GM20000 (cell line): ENCODE measurements at regions not wholly inside any gene's neighbourhood (a gene's known extent, or its start where the extent isn't known, plus 50 kb on each side); places are given as distances from the start of the nearest gene placed in this dataset.
"Not testable (repeated sequence)": the region's sequence is repeated elsewhere in the genome, so short reads cannot be mapped to it uniquely, and the experiment has no call there.

Source experiments
- DNase-seq: peaks from one replicate; pipeline ENCODE4 v3.0.0; 2012; ENCODE audit warnings: low spot score
- TF ChIP-seq, protein P1 (sequence below): IDR thresholded peaks from 2 replicates; pipeline ENCODE4 v1.5.1; 2012; ENCODE audit warnings: mild to moderate bottlenecking, control low read depth; ENCODE audit errors: extremely low read depth, missing control alignments

DNA sequence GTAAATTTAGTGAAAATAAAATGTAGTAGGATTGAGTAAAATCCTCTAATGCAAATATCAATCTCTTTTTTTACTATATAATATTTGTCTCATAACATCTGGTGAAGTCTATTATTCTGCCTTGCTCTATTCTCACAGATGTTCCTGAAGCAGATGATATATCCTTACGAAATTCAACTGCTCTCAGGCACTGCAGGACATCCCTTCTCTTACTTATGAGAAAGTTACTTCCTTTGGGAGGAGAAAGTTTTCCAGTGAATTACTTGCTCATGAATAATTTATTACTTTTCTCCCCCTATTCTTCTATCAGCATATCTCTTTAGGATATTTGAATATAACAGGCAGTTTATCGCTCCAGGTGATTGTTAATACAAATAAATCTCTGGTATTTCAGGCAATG, 75.6 kb upstream of the AGA start:
- TF ChIP-seq, protein P1, sequence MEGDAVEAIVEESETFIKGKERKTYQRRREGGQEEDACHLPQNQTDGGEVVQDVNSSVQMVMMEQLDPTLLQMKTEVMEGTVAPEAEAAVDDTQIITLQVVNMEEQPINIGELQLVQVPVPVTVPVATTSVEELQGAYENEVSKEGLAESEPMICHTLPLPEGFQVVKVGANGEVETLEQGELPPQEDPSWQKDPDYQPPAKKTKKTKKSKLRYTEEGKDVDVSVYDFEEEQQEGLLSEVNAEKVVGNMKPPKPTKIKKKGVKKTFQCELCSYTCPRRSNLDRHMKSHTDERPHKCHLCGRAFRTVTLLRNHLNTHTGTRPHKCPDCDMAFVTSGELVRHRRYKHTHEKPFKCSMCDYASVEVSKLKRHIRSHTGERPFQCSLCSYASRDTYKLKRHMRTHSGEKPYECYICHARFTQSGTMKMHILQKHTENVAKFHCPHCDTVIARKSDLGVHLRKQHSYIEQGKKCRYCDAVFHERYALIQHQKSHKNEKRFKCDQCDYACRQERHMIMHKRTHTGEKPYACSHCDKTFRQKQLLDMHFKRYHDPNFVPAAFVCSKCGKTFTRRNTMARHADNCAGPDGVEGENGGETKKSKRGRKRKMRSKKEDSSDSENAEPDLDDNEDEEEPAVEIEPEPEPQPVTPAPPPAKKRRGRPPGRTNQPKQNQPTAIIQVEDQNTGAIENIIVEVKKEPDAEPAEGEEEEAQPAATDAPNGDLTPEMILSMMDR, result no peak
- DNase-seq, result no peak

DNA sequence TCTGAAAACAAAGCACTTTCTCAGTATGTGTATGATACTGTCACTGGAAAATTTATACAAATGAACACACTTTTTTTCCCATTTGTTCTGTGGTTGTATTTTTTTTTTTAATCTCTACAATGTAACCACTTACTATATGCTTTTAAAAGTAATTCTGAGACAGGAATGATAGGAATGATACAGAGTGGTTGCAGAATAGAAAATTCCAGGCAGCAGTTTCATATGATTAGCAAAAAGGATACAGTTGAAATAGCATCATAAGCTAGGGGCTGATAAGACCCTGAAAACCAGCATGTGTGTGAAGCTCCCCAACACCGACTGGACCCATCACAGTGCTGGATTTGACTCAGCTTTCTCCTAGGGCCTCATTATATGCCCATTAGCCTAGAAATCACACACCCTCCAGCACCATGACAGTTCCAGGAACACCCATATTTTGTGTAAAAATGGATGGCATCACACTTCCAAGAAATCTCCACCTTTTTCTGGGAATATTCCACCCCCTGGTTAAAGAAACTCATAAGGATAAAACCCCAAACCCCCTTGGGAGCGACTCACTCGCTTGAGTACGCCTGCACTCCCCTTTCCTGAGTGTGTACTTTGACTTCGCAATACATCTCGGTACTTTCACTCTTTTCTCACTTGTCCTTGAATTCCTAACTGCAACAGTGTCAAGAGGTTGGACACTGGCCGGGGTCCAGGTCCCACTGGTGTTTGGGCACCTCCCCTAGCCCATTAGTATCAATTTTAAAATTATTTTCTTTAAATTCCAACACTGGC, 77.4 kb upstream of the AGA start:
- TF ChIP-seq, protein P1, result no peak
- DNase-seq, result no peak

DNA sequence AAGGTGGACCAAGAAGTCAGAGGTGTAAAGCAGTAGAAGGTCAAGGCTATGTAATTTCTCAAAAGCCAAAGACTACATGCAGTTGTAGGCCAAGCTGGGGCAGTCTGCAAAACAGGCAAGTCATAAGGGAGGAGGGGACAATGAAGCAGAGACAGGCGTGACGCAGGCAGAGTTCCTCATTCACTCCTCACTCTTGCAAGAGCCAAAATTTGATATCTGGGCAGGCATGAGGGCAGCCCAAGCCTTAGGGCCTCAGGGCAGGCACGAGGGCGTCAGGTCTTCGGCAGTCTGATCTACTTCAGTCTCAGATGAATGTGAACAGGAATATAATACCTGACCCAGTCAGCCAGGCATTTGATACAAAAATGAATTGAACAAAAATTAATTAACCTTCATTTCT, 86.4 kb upstream of the AGA start:
- TF ChIP-seq, protein P1, result no peak
- DNase-seq, result no peak

DNA sequence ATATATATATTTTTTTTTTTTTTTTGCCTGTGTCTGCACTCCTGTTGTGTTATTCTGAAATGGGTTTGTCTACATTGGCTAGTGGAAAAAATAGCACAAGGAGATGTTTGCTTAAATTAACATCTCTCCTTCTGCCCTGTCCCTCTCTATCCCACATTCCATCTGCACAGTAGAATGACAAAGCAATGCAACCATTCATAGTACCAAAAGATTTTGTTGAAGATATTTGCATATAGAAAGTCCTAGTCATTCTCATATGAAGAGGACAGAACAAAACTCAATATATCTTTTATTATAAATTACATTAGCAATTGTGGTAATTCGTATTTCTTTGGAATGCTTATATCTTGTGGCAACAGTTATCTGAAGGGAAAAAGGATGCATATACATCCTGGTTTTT, 88.3 kb upstream of the AGA start:
- TF ChIP-seq, protein P1, result no peak
- DNase-seq, result no peak

DNA sequence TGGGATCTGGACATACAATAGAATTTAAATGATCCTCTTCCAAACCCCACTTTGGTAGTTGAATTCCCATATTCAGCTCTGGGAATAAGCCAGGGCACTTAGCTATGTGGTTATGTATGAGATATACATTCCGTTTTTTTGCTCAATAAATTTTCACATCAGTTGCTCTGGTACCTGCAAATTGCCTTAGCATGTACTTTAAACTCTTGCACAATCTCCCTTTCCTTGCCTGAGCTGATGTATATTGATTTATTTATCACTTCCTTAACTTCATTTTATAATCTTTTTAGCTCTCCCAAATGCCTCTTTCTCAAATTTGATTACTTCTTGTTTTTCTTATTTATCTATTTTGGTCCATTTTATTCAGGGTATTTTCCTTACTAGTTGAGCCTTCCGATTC, 90.1 kb upstream of the AGA start:
- TF ChIP-seq, protein P1, result no peak
- no peak for DNase-seq

DNA sequence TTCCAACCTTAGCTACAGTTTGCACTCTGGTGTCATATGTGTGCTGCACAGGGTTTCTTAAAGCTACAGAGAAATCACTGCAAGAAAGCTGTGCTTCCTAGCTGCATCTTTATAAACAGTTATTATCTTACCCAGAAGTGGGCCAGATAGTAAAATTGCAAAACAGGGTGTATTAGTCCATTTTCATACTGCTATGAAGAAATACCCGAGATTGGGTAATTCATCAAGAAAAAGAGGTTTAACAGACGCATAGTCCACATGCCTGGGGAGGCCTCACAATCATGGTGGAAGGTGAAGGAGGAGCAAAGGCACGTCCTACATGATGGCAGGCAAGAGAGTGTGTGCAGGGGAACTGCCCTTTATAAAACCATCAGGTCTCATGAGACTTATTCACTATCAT, 92.6 kb upstream of the AGA start:
- DNase-seq, result not testable (repeated sequence)

DNA sequence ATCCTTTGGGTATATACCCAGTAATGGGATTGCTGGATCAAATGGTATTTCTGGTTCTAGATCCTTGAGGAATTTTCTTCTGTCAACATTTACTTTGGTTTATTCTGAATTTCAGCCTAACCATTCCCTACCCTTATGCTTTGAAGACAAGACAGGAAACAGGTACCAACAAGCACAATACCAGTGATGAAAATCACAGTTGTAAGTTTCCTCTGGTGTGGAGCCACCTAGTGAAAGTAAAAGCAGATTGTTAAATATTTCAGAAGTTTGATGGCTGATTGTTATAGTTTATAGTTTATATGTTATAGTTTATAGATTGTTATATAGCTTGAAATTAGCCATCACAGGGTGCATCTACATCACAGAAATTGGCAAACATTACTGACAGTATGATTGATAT, 104.5 kb upstream of the AGA start:
- DNase-seq, result no peak
- TF ChIP-seq, protein P1, result no peak

DNA sequence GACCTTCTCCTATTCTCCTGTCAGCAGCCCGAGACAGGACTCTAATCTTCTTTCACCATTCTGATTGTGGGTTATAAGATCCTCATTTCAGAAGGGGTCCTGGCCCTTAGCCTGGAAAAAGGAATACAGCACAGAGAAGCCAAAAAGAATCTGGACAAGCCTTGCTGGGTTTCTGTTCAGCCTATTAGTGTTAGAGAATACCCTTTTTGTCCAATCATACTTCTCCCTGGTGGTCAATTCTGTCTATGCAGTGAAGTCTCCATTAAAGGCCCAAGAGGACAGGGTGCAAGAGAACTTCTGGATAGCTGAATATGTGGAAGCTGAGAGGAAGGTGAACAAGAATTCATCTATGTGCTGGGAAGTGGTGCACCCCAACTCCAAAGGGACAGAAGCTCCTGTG, 105.7 kb upstream of the AGA start:
- TF ChIP-seq, protein P1, result no peak
- DNase-seq, result no peak
